Cardiac septum (tissue), 1 donor: ENCODE measurements at regions not wholly inside any gene's neighbourhood (a gene's known extent, or its start where the extent isn't known, plus 50 kb on each side); places are given as distances from the start of the nearest gene placed in this dataset.

Experiments
- DNase-seq: peaks from one replicate; pipeline ENCODE4 v3.0.0-alpha.2; 2020; ENCODE audit warnings: low spot score
- intact Hi-C: fragments of 100-400 bp; cut with DNase I; formaldehyde crosslinking; loops from one replicate; pipeline ENCODE4 v1.14.0; 2022
- donor health status: DM: no; HTN: no; CAD: no.

- DNase-seq: no peak
Measured at GRCh38 chr19:30118760-30119159, 176.7 kb downstream of the URI1 start.

GRCh38 chr19:30119180-30119908 is 177.3 kb downstream of the URI1 start:
- no peak for DNase-seq
- intact Hi-C loops: no loop called here

More at GRCh38 chr19:30118760-30119159, 176.7 kb downstream of the URI1 start:
- intact Hi-C loops: no loop called here

- intact Hi-C loops: no loop called here
- DNase-seq: no peak
Measured at GRCh38 chr19:30120860-30121484, 178.9 kb downstream of the URI1 start.

GRCh38 chr19:30122431-30122830 is 180.4 kb downstream of the URI1 start:
- intact Hi-C loops: no loop called here
- DNase-seq: no peak

DNA sequence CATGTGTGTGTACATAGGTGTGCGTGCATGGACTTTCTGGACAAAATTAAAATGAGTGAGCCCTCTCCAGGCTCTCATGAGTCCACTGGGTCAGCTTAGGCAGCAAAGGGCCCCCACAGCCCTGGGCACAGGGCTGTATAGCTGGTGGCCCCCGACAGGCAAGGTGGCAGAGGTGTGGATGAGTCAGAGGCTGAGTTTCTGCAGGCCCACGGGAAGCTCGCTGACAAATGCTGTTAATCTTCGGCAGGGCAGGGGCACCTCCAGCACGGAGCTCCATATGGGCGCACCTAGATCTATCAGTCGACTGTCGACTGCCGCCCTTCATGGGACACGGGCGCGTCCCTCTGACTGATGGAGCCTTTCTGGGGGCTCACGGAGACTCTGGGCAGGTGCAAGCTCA is 181.1 kb downstream of the URI1 start:
- intact Hi-C loops: no loop called here
- DNase-seq: no peak

DNA sequence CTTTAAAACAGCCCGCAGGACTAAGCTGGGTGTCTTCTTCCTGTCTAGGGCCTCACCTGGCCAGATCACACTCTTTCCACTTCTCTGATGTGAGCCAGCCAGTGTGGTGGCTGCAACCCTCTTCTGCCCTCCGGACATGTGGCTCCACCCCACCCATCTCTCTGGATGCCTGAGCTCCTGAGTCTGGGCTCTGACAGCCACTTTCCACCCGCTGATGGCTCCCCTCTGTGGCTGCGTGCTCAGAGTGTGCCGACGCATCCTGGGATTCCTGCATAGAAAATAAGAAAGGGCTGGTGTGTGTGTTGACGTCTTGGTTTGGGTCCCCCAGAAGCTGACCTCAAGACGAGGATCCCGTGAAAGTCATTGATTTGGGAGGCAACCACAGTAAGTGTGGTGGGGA is 181.6 kb downstream of the URI1 start:
- intact Hi-C loops: no loop called here
- DNase-seq: no peak

- intact Hi-C loops: no loop called here
- DNase-seq: no peak
Measured at GRCh38 chr19:30128211-30128610, 186.2 kb downstream of the URI1 start.

GRCh38 chr19:30130356-30131122 is 188.5 kb downstream of the URI1 start:
- intact Hi-C loops: no loop called here
- no peak for DNase-seq

- intact Hi-C loops: no loop called here
- DNase-seq: no peak
Measured at GRCh38 chr19:30131246-30131645, 189.2 kb downstream of the URI1 start.

- intact Hi-C loops: no loop called here
- DNase-seq: no peak
Measured at GRCh38 chr19:30131722-30132291, 189.8 kb downstream of the URI1 start.

GRCh38 chr19:30132343-30133075 is 190.5 kb downstream of the URI1 start:
- intact Hi-C loops: no loop called here
- DNase-seq: no peak

DNA sequence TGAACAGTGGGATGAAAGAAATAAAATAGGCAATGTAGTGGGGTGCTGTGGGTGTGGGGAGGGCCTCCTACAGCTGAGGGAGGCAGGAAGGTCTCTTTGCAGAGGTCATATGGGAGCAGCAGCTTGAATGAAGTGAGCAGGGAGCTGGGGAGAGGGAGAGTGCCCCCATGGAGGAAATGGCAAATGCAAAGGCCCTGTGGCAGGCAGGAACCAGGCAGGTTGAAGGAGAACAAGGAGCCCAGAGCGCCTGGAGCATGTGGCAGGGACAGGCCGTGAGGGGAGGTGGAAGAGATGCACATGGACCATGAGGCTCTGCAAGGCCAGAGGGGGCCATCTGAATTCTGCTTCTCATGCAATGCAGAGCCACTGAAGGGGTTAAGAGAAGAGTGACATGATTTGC is 191.8 kb downstream of the URI1 start:
- no peak for DNase-seq
- intact Hi-C loops: no loop called here

- DNase-seq: no peak
- intact Hi-C loops: no loop called here
Measured at GRCh38 chr19:30135093-30135757, 193.2 kb downstream of the URI1 start.

- intact Hi-C loops: no loop called here
- no peak for DNase-seq
Measured at GRCh38 chr19:30135797-30136196, 193.8 kb downstream of the URI1 start.

DNA sequence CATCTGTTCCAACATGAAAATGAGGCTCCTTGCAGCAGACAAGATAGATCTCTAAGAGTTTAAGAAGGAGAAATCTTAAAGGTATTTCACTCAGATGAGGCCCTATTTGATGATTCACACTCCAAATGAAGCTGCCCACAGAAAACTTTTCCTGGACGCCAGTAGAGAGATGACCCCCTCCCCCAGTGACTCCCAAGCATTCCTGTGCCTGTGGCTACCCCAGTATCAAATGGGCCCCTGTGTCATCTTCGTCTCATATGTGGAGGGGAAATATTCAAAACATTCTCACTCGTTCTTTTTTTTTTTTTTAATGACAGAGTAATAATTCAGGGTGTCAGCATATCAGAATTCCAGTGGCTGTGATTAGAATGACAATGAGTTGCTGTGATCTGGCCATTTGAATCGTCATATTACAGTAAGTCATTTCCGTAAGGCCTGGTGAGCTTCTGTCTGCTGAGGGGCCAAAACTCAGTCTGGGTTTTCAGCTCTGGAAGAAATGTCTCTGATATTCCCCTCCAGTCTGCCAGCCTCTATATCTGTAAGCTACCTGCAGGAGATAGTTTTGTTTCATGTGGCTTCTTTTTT is 194.7 kb downstream of the URI1 start:
- DNase-seq: no peak
- intact Hi-C loops: no loop called here

- no peak for DNase-seq
Measured at GRCh38 chr19:30137747-30138146, 195.7 kb downstream of the URI1 start.

GRCh38 chr19:30144242-30144758 is 202.3 kb downstream of the URI1 start:
- no peak for DNase-seq
- intact Hi-C loops: no loop called here

More at GRCh38 chr19:30137747-30138146, 195.7 kb downstream of the URI1 start:
- intact Hi-C loops: no loop called here

GRCh38 chr19:30144802-30145201 is 202.8 kb downstream of the URI1 start:
- intact Hi-C loops: no loop called here

DNA sequence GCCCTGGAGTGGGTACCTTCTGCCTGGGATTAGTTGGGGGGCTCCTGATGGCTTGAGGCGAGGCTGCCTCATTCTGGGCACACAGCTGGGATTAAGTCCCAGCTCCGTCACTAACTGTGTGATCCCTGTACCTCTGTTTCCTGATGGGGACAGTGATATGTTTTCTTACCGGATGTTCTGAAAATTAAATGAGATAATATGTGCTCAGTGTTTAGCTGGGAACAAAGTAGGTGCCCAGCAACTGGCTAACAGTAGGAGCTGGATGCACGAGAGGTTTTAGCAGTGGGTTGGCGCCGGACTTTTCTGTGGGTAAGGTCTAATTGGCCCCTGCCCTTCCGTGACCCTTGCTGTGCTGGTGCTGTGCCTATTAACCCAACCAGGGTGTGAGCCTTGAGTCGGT is 203.4 kb downstream of the URI1 start:
- intact Hi-C loops: no loop called here
- no peak for DNase-seq

More at GRCh38 chr19:30144802-30145201, 202.8 kb downstream of the URI1 start:
- DNase-seq: no peak
